Caco-2 (cell line): ENCODE measurements at regions not wholly inside any gene's neighbourhood (a gene's known extent, or its start where the extent isn't known, plus 50 kb on each side); places are given as distances from the start of the nearest gene placed in this dataset.

Experiments used
- BruUV-seq: library from RNA; stranded (reverse); fragments of 400-500 nt; replicated peaks from 2 replicates; lab custom pipeline; 2021; lab: Mats Ljungman, UMichigan
- CTCF ChIA-PET: fragments of 300-600 bp; sonication (Branson Sonifier 250); formaldehyde crosslinking; loops from one replicate; lab custom pipeline; 2022; ENCODE audit warnings: antibody characterized with exemption; lab: Charles Lee
- POLR2A ChIA-PET: fragments of 300-600 bp; sonication (Branson Sonifier 250); formaldehyde crosslinking; loops from one replicate; lab custom pipeline; 2022; ENCODE audit warnings: antibody characterized with exemption; lab: Charles Lee
- DNase-seq, 2 experiments: peaks; one replicate each; pipeline versions ENCODE4 v3.0.0 to v3.0.0-alpha.2; 2020 to 2022
- H3K27me3 ChIP-seq: replicated peaks from 2 replicates; pipeline ENCODE4 v1.6.0; 2011; ENCODE audit warnings: low read length; ENCODE audit not compliant: control insufficient read depth, insufficient read depth
- H3K36me3 ChIP-seq: 2 replicates; pipeline ENCODE4 v1.5.1; 2011; ENCODE audit warnings: low read length; ENCODE audit not compliant: control insufficient read depth, insufficient read depth
- H3K4me1 ChIP-seq: fragments of 250-450 bp; sonication (Bioruptor Pico); 2 replicates; pipeline ENCODE4 v1.5.1; 2020; ENCODE audit warnings: mild to moderate bottlenecking
- H3K4me3 ChIP-seq: 2 replicates; pipeline ENCODE4 v1.5.1; 2011; ENCODE audit warnings: low read depth, mild to moderate bottlenecking, control low read depth, low read length
- H3K9me3 ChIP-seq: fragments of 250-450 bp; sonication (Bioruptor Pico); 2 replicates; pipeline ENCODE4 v1.5.1; 2020; ENCODE audit warnings: mild to moderate bottlenecking, moderate library complexity
- H3K27ac Mint-ChIP-seq: one replicate; pipeline ENCODE4 v1.8.0; 2022; ENCODE audit warnings: mixed read lengths; ENCODE audit not compliant: unreplicated experiment
- H3K27me3 Mint-ChIP-seq: one replicate; pipeline ENCODE4 v1.8.0; 2022; ENCODE audit warnings: mixed read lengths; ENCODE audit not compliant: insufficient read depth, unreplicated experiment
- H3K36me3 Mint-ChIP-seq: one replicate; pipeline ENCODE4 v1.8.0; 2022; ENCODE audit warnings: mild to moderate bottlenecking, mixed read lengths; ENCODE audit not compliant: insufficient read depth, unreplicated experiment
- H3K4me1 Mint-ChIP-seq: one replicate; pipeline ENCODE4 v1.8.0; 2022; ENCODE audit warnings: low read depth, mixed read lengths; ENCODE audit not compliant: unreplicated experiment
- H3K4me3 Mint-ChIP-seq: one replicate; pipeline ENCODE4 v1.8.0; 2022; ENCODE audit warnings: mild to moderate bottlenecking, moderate library complexity, mixed read lengths; ENCODE audit not compliant: unreplicated experiment
- H3K9me3 Mint-ChIP-seq: one replicate; pipeline ENCODE4 v1.8.0; 2022; ENCODE audit warnings: mixed read lengths; ENCODE audit not compliant: unreplicated experiment
- CTCF ChIP-seq, 2 experiments: fragments of 200-600 bp in 1 of 2; IDR thresholded peaks; 1 replicate in 1 of 2; 2 replicates in 1 of 2; pipeline versions ENCODE4 v1.5.1 to v1.8.0; 2011 to 2022; ENCODE audit warnings: antibody characterized with exemption in 1 of 2, control low read depth in 1 of 2, inconsistent platforms in 1 of 2, low read depth in 1 of 2, low read length in 1 of 2, mild to moderate bottlenecking in 1 of 2, moderate library complexity in 1 of 2; ENCODE audit not compliant: insufficient read depth in 1 of 2, severe bottlenecking in 1 of 2, unreplicated experiment in 1 of 2
- intact Hi-C: fragments of 100-400 bp; cut with micrococcal nuclease; formaldehyde crosslinking; loops from one replicate; pipeline ENCODE4 v1.10.0; 2022; ENCODE audit not compliant: unreplicated experiment

DNA sequence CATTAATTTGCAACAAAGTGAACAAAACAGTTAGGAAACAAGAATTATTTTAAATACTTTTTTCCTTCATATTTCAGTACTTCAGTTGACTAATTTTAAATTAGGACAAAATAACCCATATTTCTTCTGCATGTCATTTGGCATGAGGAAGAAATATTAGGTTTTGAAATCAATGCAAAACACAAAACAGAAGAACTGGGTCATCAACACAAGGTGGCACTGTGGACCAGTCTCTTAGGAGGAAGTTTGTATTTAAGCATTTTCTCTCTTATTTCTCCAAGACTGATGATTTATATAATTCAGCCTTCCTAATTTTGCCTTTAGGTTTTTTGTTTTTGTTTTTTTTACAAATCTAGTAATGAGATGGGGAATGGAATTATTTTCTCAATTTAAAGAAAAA is 352.8 kb upstream of the KCNH7 start:
- H3K4me1 Mint-ChIP-seq: no peaks in the 10 kb centered on the region
- H3K9me3 ChIP-seq: no peaks in the 10 kb centered on the region
- no peaks in the 10 kb centered on the region for H3K36me3 ChIP-seq
- H3K4me3 ChIP-seq: no peak overlapping the region
- peaks cover 2% of the 10 kb centered on the region for H3K27me3 Mint-ChIP-seq
- intact Hi-C loops: loop anchor here (1.0 to 5.0 kb wide), 6 partner anchors 155 to 1347 kb away; no protein-coding TSS in a partner anchor
- CTCF ChIA-PET: no interaction called here
- H3K4me3 Mint-ChIP-seq: no peak overlapping the region
- no peaks in the 10 kb centered on the region for H3K36me3 Mint-ChIP-seq
- H3K27me3 ChIP-seq: no peaks in the 10 kb centered on the region
- no peak overlapping the region for H3K27ac Mint-ChIP-seq
- POLR2A ChIA-PET: no interaction called here
- BruUV-seq: no TSS peak
- no peaks in the 10 kb centered on the region for H3K9me3 Mint-ChIP-seq
- H3K4me1 ChIP-seq: no peaks in the 10 kb centered on the region
- TF ChIP-seq CTCF (IDR thresholded peaks at IDR 0.05; ENCODE audit: insufficient read depth in 1 of 2, low read depth in 1 of 2, low read length in 1 of 2, severe bottlenecking in 1 of 2, unreplicated experiment in 1 of 2): peak; percentile 51 to 61
- peak in 1 of 2 experiments; percentile 20 for DNase-seq

GRCh38 chr2:163187995-163188655 is 349.6 kb upstream of the KCNH7 start:
- Mint-ChIP-seq H3K27ac (no peak overlapping the region), H3K4me1 (no peaks in the 10 kb centered on the region), H3K36me3 (no peaks in the 10 kb centered on the region), H3K4me3 (no peak overlapping the region), H3K9me3 (no peaks in the 10 kb centered on the region), H3K27me3 (peaks cover 2% of the 10 kb centered on the region)
- no peak for DNase-seq
- ChIA-PET CTCF (no interaction called here), POLR2A (no interaction called here)
- no peaks in the 10 kb centered on the region for H3K27me3 ChIP-seq
- no peak overlapping the region for H3K4me3 ChIP-seq
- no peaks in the 10 kb centered on the region for H3K9me3 ChIP-seq
- no peaks in the 10 kb centered on the region for H3K36me3 ChIP-seq
- H3K4me1 ChIP-seq: no peaks in the 10 kb centered on the region
- no peak for TF ChIP-seq CTCF (IDR thresholded peaks at IDR 0.05; ENCODE audit: insufficient read depth in 1 of 2, low read depth in 1 of 2, low read length in 1 of 2, severe bottlenecking in 1 of 2, unreplicated experiment in 1 of 2)
- BruUV-seq: no TSS peak
- intact Hi-C loops: no loop called here

GRCh38 chr2:163187119-163187518 is 348.6 kb upstream of the KCNH7 start:
- no peaks in the 10 kb centered on the region for H3K9me3 Mint-ChIP-seq
- no peak overlapping the region for H3K4me3 ChIP-seq
- H3K4me3 Mint-ChIP-seq: no peak overlapping the region
- ChIA-PET POLR2A (no interaction called here), CTCF (no interaction called here)
- no peaks in the 10 kb centered on the region for H3K4me1 Mint-ChIP-seq
- no TSS peak for BruUV-seq
- no peaks in the 10 kb centered on the region for H3K36me3 ChIP-seq
- no peak for DNase-seq
- no peaks in the 10 kb centered on the region for H3K36me3 Mint-ChIP-seq
- no peak overlapping the region for H3K27ac Mint-ChIP-seq
- peaks cover 2% of the 10 kb centered on the region for H3K27me3 Mint-ChIP-seq
- H3K27me3 ChIP-seq: no peaks in the 10 kb centered on the region
- no peak for TF ChIP-seq CTCF (IDR thresholded peaks at IDR 0.05; ENCODE audit: insufficient read depth in 1 of 2, low read depth in 1 of 2, low read length in 1 of 2, severe bottlenecking in 1 of 2, unreplicated experiment in 1 of 2)
- intact Hi-C loops: no loop called here
- H3K4me1 ChIP-seq: no peaks in the 10 kb centered on the region
- H3K9me3 ChIP-seq: no peaks in the 10 kb centered on the region
